Activated T-cell treated with anti-CD3 and anti-CD28 coated beads, Interleukin-2, amount 50 U/mL, for 4 hours (primary cell): ENCODE measurements at regions not wholly inside any gene's neighbourhood (a gene's known extent, or its start where the extent isn't known, plus 50 kb on each side); places are given as distances from the start of the nearest gene placed in this dataset.

Experiments used
- ATAC-seq, 2 donors: fragments of 200-7000 bp; cut with Tn5 transposase; one replicate each; pipeline ENCODE4 v1.10.0; 2021
- DNase-seq: peaks from one replicate; pipeline ENCODE4 v3.0.0-alpha.2; 2020
- H3K27me3 Mint-ChIP-seq: one replicate; pipeline ENCODE4 v1.8.0; 2021; ENCODE audit warnings: low read depth, mixed read lengths
- H3K36me3 Mint-ChIP-seq: one replicate; pipeline ENCODE4 v1.8.0; 2022; ENCODE audit warnings: mixed read lengths; ENCODE audit not compliant: insufficient read depth
- H3K4me1 Mint-ChIP-seq: one replicate; pipeline ENCODE4 v1.8.0; 2021; ENCODE audit warnings: low read depth, mixed read lengths
- H3K4me3 Mint-ChIP-seq: one replicate; pipeline ENCODE4 v1.8.0; 2021; ENCODE audit warnings: mild to moderate bottlenecking, moderate library complexity, mixed read lengths
- H3K9me3 Mint-ChIP-seq: one replicate; pipeline ENCODE4 v1.8.0; 2021; ENCODE audit warnings: mixed read lengths

DNA sequence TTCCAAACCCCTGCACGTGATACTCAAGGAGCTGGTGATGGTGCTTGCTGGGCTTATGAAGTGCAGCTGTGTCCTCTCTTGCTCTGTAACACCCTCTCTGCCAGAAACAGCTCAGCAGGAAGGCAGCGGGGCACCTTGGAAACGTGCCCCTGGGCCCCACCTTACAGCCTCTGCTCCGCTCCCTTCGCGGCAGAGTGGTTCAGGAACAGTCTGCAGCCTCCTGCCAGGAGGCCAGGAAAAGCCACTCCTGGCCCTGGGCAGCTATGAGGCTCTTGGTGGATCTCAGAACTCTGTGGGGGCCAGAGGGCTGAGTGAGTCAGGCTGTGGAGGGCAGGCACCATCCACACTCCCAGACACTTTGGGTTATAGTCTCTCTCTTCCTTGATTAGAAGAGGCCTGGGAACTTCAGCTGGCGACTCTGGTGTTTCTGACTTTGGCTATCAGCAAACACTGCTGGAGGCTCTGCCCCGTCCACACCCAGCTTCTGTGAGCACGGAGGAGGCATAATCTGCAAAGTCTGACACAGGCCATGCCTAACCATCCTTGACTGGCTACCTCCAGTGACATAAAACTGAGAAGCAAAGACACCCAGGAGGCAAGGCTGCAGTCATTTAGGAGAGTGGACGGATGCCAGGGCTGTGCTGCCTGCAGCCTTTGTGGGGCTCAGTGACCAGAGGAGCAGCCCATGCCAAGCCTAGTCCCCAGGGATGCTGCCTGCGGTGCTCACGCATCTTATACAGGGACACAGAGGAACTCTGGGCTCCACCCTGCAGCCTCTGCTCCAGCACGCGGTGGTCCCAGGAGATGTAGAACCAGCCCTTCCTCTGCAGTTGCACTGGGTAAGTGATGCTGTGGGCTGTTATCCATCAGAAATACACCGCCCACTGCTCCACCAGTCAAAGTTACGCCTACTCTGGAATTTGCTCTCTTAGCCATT lies 65.3 kb downstream of the METRNL start:
- Mint-ChIP-seq H3K4me1 (no peaks in the 10 kb centered on the region), H3K4me3 (no peak overlapping the region), H3K9me3 (peaks cover 15% of the 10 kb centered on the region), H3K36me3 (no peaks in the 10 kb centered on the region), H3K27me3 (peaks cover 7% of the 10 kb centered on the region)
- ATAC-seq: no peak
- no peak for DNase-seq

DNA sequence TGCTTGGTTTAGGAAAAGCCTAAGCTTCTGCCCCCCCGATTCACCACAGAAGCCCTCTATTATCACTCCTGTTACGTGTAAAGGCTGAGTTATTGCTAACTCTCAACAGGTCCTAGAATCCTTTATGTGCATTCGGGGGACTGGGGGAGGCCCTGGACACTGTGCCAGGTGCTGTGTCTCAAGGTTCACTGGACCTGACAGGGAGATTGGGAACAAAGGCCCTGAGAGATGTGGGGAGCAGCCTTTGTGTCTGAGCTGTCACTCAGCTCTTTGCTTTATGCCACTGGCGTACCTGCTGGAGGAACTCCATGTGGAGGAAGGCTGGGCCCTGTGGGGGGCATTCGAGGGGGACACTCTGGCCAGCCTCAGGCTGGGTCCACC lies 65.9 kb downstream of the METRNL start:
- DNase-seq: no peak
- Mint-ChIP-seq H3K4me1 (no peaks in the 10 kb centered on the region), H3K9me3 (peaks cover 15% of the 10 kb centered on the region), H3K4me3 (no peak overlapping the region), H3K36me3 (no peaks in the 10 kb centered on the region), H3K27me3 (peaks cover 6% of the 10 kb centered on the region)
- no peak for ATAC-seq

DNA sequence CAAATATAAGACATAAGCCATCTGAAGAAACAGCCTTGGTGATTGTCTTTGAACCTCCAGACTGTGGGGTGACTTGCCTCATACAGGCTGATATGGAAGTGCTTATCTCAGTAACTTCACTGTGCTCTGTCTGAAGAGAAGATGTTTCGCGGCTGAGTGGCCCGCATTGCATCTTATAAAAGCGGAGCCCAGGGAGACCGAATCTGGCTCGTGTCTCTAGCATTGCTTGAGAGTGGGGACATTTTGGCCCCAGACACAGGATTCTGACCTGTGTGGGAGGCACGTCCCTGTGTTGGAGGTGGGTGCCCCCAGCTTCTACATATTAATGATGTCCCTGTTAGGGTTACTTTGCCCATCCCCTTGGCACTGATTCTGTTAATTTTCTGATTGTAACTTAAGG lies 66.4 kb downstream of the METRNL start:
- Mint-ChIP-seq H3K4me3 (no peak overlapping the region), H3K4me1 (no peaks in the 10 kb centered on the region), H3K36me3 (no peaks in the 10 kb centered on the region)

DNA sequence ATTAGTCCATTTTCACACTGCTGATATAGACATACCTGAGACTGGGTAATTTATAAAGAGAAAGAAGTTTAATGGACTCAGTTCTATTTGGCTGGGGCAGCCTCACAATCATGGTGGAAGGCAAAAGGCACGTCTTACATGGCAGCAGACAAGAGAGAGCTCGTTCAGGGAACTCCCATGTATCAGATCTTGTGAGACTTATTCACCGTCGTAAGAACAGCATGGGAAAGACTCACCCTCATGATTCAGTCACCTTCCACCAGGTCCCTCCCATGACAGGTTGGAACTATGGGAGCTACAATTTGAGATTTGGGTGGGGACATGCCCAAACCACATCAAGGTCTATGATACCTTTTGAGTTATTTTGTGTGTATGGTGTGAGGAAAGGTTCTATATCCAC lies 66.9 kb downstream of the METRNL start:
- H3K27me3 Mint-ChIP-seq: peaks cover 7% of the 10 kb centered on the region
- no peaks in the 10 kb centered on the region for H3K4me1 Mint-ChIP-seq
- DNase-seq: no peak
- no peaks in the 10 kb centered on the region for H3K36me3 Mint-ChIP-seq
- ATAC-seq: no peak
- H3K9me3 Mint-ChIP-seq: peaks cover 15% of the 10 kb centered on the region
- no peak overlapping the region for H3K4me3 Mint-ChIP-seq

More for the DNA sequence above, 66.4 kb downstream of the METRNL start:
- DNase-seq (no peak), ATAC-seq (no peak)
- H3K9me3 Mint-ChIP-seq: peaks cover 15% of the 10 kb centered on the region
- H3K27me3 Mint-ChIP-seq: peaks cover 5% of the 10 kb centered on the region

DNA sequence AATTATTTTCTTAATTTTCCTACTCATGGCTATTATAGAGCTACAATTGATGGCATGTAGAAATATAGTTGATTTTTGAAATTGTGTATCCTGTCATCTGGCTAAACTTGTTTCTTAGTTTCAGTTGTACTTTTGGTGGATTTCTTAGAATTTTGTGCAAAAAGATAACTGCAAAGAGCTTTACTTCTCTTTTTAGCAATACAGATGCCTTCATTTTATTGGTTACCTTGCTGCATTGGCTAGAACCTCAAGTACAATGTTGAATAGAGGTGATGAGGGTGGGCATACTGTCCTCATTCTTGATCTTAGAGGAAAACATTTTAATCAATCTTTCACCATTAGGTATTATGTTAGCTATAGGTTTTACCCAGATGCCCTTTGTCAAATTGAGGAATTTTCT lies 67.9 kb downstream of the METRNL start:
- Mint-ChIP-seq H3K36me3 (no peaks in the 10 kb centered on the region), H3K4me3 (no peak overlapping the region), H3K27me3 (peaks cover 7% of the 10 kb centered on the region), H3K9me3 (peaks cover 9% of the 10 kb centered on the region), H3K4me1 (no peaks in the 10 kb centered on the region)
- ATAC-seq (no peak), DNase-seq (no peak)

DNA sequence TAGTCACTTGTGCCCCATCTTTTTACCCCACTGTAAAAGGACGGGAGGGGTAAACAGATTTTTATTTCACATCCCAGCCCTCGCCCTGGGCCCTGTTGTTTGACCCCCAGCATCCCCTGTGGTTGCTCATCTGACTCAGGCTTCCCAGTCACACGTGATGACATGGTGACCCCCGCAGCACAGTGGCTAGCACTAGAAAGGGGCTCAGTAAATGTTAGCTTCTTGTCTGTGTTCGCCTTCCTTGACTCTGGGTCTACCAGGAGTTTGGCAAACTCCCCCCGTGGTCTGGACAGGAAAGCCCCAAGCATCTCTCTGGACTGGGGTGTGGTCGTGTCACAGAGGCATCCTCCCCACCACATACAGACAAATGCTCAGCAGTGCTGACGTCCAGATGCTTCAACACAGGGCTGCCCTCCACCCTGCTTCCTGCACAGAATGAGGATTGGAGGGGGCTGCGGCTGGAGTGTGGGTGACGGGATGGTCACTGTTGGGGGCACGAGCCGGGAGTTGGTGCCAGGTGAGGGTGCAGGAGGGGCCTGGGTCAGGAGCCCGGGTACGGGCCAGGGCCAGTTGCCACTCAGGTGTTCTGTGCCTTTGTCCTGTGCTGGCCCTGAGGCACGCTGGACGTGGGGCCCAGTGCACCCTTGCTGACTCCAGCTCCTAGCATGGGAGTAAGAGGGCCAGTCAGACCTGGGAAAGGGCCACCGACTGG lies 69.1 kb downstream of the METRNL start:
- ATAC-seq (no peak), DNase-seq (no peak)
- no peaks in the 10 kb centered on the region for H3K9me3 Mint-ChIP-seq
- H3K27me3 Mint-ChIP-seq: peaks cover 4% of the 10 kb centered on the region
- H3K4me1 Mint-ChIP-seq: no peaks in the 10 kb centered on the region
- H3K4me3 Mint-ChIP-seq: no peak overlapping the region
- no peaks in the 10 kb centered on the region for H3K36me3 Mint-ChIP-seq

DNA sequence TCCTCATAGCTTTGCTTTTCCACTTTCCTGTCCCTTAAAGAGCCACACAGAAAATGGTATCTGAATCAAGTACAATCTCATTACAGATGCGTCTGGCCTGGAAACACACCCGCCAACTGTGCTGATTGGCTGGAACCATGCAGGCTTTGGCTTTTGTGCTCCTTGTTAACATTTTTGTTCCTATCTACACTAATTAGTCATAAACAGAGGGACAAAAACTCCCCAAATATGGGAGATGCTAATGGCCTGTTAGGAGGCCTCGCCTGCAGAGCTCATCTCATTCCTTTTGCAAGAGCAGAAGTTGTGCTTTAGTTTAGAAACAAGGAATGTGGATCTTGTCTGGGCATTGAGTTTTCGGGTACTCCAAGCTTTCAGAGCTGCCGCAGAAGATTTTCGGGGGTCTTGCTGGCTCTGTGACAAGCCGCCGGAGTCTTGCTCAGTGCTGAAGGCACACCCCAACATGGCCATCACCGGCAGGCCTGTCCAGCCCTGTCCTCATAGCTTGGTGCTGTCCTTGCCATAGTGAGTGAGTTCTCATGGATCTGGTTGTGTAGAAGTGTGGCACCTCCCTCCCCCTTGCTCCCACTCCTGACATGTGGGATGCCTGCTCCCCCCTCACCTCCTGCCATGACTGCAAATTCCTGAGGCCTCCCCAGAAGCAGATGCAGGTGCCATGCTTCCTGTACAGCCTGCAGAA lies 69.8 kb downstream of the METRNL start:
- DNase-seq (no peak), ATAC-seq (no peak)
- Mint-ChIP-seq H3K9me3 (no peaks in the 10 kb centered on the region), H3K4me3 (no peak overlapping the region), H3K36me3 (no peaks in the 10 kb centered on the region), H3K27me3 (peaks cover 2% of the 10 kb centered on the region), H3K4me1 (no peaks in the 10 kb centered on the region)

DNA sequence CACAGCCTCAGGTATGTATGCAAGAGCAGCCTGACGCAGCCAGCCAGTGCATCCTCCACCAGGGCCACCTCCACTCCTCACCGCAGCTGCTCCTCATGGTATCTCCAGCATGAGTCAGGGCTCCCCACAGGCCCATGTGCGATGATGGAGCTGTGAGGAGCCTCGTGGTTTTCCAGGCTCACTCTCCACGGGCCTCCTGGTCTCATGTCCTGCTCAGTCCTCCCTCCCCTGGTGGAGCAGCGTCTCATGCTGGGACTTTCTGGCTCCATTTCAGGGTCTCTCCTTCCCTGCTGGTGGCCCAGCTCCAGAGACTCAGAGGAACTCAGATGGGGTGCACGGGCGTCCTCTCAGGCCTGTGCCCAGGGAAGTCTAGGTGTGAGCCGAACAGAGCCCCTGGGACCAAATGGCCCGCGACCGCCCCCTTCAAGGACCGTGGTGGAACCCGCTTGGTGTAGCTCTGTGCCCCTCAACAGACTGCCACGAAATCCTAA lies 70.4 kb downstream of the METRNL start:
- peaks cover 3% of the 10 kb centered on the region for H3K27me3 Mint-ChIP-seq
- no peaks in the 10 kb centered on the region for H3K9me3 Mint-ChIP-seq
- no peaks in the 10 kb centered on the region for H3K36me3 Mint-ChIP-seq
- H3K4me1 Mint-ChIP-seq: no peaks in the 10 kb centered on the region
- H3K4me3 Mint-ChIP-seq: no peak overlapping the region
- no peak for DNase-seq
- no peak for ATAC-seq

DNA sequence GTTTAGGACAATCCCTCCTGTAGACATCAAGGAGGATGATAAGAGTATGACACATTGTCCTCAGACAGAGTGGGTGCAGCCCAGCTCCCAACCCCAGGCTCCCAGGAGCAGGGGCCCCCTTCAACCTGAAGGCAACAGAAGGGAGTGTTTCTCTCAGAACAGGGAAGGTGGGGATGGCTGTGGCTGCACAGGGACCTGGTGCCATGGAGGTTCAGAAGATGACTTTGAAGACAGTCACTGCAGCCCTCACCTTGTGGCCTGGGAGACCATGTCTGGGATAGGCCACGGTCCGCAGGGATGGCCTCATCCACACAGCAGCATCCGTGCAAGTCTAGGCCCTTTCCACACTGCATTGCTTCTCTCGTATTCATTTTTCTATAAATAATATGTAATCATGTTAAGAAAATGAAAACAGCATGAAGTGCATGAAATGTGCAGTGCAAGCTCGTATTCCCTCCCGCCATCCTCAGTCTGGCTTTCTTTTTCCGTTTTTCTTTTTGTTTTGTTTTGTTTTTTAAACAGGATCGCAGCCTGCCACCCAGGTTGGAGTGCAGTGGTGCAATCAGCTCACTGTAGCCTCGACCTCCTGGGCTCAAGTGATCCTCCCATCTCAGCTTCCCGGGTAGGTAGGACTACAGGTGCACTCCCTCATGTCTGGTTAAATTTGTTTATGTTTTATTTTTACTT lies 71.1 kb downstream of the METRNL start:
- H3K27me3 Mint-ChIP-seq: peaks cover 6% of the 10 kb centered on the region
- peaks cover 2% of the 10 kb centered on the region for H3K4me1 Mint-ChIP-seq
- H3K9me3 Mint-ChIP-seq: no peaks in the 10 kb centered on the region
- no peak for ATAC-seq
- no peak overlapping the region for H3K4me3 Mint-ChIP-seq
- no peaks in the 10 kb centered on the region for H3K36me3 Mint-ChIP-seq
- DNase-seq: no peak

DNA sequence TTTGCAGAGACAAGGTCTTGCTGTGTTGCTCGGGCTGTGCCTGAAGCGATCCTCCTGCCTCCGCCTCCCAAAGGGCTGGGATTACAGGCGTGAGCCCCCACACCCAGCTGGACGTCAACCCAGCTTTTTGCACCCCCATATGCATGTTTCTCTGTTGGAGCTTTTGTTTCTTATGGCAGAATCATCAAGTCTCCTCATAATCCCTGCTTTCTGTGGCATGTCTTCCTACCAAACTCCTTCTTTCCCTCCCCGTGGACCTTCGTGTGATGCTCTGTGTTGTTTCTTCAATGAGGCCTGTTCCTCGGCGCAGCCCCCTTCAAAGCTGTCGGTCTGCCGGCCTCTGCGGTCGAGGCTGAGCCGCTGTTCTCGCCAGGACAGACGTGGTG lies 71.6 kb downstream of the METRNL start:
- DNase-seq (no peak), ATAC-seq (no peak)
- Mint-ChIP-seq H3K4me1 (peaks cover 3% of the 10 kb centered on the region), H3K4me3 (no peak overlapping the region), H3K36me3 (no peaks in the 10 kb centered on the region), H3K9me3 (no peaks in the 10 kb centered on the region), H3K27me3 (peaks cover 9% of the 10 kb centered on the region)

DNA sequence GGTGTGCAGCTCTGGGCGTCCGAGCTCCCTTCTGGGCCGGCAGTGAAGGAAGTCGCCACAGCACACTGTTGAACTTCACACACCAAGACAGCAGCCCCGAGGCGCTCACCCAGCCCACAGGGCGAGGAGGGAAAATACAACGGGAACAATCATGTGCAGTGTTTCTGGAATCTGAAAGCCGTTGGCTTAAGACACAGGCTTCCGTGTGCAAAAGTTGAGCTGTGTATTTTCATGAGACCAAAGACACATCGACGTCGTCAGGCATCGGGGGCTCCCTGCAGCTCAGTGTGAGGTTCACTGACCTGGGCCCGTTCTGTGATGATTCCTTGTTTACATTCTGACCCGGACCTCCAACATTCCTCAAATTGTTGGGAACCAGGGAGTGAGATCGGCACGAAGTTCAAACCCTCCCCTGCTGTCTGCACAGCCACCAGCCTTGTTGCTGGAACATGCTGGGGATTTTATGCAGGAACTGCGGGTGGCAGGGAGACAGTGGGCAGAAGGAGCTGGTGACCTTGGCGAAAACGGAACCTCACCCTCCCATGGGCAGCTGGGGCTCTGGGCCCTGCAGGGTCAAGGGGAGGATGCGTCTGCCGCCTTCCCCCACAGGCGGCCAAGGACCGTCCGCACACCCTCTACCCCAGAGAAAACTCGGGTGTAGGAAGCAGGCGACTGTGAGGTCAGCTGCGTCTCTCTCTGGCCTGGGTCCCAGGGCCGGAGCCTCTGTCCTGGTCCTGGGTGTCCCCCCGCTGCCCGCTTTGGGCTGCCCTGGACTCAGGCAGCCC lies 72.2 kb downstream of the METRNL start:
- H3K9me3 Mint-ChIP-seq: no peaks in the 10 kb centered on the region
- H3K27me3 Mint-ChIP-seq: peaks cover 9% of the 10 kb centered on the region
- ATAC-seq: no peak
- no peak overlapping the region for H3K4me3 Mint-ChIP-seq
- no peak for DNase-seq
- peaks cover 3% of the 10 kb centered on the region for H3K4me1 Mint-ChIP-seq
- no peaks in the 10 kb centered on the region for H3K36me3 Mint-ChIP-seq

DNA sequence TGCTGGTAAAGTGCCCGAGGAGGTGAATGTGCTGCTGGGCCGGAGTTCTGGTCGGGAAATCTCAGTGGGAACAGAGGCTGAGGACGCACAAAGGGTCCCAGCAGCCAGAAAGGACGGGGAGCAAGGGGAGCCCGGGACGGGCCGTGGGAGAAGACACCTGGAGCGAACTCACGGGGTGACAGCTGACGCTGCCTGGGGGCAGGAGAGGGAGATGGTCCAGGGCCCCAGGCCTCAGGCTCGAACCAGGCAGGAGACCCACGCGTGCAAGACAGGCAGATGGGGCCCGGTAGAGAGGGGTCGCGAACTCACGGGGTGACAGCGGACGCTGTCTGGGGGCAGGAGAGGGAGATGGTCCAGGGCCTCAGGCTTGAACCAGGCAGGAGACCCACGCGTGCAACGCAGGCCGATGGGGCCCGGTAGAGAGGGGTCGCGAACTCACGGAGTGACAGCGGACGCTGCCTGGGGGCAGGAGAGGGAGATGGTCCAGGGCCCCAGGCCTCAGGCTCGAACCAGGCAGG lies 72.9 kb downstream of the METRNL start:
- Mint-ChIP-seq H3K36me3 (no peaks in the 10 kb centered on the region), H3K27me3 (peaks cover 9% of the 10 kb centered on the region), H3K4me1 (peaks cover 3% of the 10 kb centered on the region), H3K9me3 (no peaks in the 10 kb centered on the region), H3K4me3 (no peak overlapping the region)
- DNase-seq: no peak
- no peak for ATAC-seq
